GM12892 (cell line): ENCODE measurements at regions not wholly inside any gene's neighbourhood (a gene's known extent, or its start where the extent isn't known, plus 50 kb on each side); places are given as distances from the start of the nearest gene placed in this dataset.

Experiments
- POLR2A ChIP-seq: IDR thresholded peaks from 2 replicates; pipeline ENCODE4 v1.6.1; 2011; ENCODE audit warnings: low read depth, low read length, control low read depth
- POLR2AphosphoS5 ChIP-seq: IDR thresholded peaks from 2 replicates; pipeline ENCODE4 v1.6.1; 2011; ENCODE audit warnings: low read depth, low read length, control low read depth

- no peak for TF ChIP-seq POLR2AphosphoS5
- TF ChIP-seq POLR2A = no peak
Observed at GRCh38 chr1:221947731-221948130, 205.8 kb upstream of the DUSP10 start.
